ENCODE measurements at regions not wholly inside any gene's neighbourhood (a gene's known extent, or its start where the extent isn't known, plus 50 kb on each side); places are given as distances from the start of the nearest gene placed in this dataset.
"Not testable (repeated sequence)": the region's sequence is repeated elsewhere in the genome, so short reads cannot be mapped to it uniquely, and the experiment has no call there.

DNA sequence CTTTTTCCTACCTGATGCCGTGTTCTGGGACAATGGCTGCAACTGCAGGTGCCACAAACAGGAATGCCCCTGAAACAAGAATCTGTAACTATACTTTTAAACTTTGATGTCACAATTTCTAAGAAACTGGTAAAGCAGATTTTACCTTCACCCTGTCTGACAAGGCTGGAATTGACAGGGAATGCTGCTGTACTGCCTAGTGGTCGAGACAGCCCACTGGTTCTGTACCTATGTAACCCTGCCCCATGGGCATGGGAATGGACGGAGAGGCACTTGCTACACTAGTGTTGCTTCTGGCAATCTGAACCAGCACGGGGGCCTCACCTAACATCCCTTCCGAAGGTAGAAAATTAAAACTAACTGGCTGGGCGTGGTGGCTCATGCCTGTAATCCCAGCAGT is 424.3 kb upstream of the SPATA31A3 start:
- H3K27ac ChIP-seq (ENCODE audit: low read depth, low read length); H3K27me3 ChIP-seq (ENCODE audit: control insufficient read depth, insufficient read depth, low read length); H3K9me3 ChIP-seq (ENCODE audit: control insufficient read depth, insufficient read depth, low read length); POLR2A ChIA-PET; DNase-seq (ENCODE audit: low read depth, low spot score); H3K4me3 ChIP-seq (ENCODE audit: low read depth, low read length); CTCF ChIA-PET: not testable (repeated sequence)

DNA sequence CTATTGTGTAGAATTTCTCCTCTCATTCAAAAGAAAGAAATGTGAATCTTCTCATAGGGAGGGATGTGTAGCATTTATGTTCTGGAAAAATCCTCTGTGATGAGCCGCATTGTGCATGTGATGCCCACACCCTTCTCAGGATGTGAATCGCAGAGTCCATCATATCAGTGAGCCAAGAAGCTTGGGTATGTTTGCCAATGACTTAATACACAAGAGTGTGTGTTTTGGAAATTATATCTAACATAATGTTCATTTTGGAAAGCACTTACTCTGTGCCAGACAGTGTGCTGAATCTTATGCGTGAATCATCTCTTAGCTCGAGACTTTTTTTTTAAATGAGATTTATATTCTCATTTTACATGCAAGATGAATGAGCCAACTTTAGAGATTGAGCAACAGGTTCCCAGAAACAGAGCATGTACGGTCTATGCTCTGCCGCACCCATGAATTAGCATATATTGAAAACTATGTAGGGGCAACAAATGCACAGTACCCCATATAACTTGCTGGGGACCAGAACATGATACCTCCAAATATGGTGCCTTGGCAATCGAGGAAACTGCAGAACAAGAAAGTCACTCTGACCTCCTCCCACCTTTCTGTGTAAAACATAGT is 418.4 kb upstream of the SPATA31A3 start:
- H3K4me3 ChIP-seq (ENCODE audit: low read depth, low read length); H3K9me3 ChIP-seq (ENCODE audit: control insufficient read depth, insufficient read depth, low read length); DNase-seq (ENCODE audit: low read depth, low spot score); H3K27me3 ChIP-seq (ENCODE audit: control insufficient read depth, insufficient read depth, low read length); POLR2A ChIA-PET; H3K27ac ChIP-seq (ENCODE audit: low read depth, low read length); CTCF ChIA-PET: not testable (repeated sequence)

DNA sequence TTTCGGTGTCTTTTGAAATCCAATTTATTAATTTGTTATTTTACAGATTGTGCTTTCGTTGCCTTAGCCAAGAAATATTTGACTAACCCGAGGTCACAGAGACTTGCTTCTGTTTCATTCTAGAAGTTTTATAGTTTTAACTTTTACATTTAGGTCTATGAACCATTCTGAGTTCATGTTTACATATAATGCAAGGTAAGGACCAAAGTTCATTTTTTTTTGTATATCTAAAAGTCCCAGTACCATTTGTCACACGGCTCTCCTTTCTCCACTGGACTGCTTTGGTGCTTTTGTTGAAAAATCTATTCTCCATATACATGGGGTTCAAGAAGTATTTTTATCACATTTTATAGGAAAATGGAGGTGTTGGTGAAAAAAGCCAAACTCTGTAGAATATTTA is 411.4 kb upstream of the SPATA31A3 start:
- H3K4me3 ChIP-seq (ENCODE audit: low read depth, low read length); POLR2A ChIA-PET; H3K27ac ChIP-seq (ENCODE audit: low read depth, low read length); H3K27me3 ChIP-seq (ENCODE audit: control insufficient read depth, insufficient read depth, low read length); CTCF ChIA-PET; H3K9me3 ChIP-seq (ENCODE audit: control insufficient read depth, insufficient read depth, low read length); DNase-seq (ENCODE audit: low read depth, low spot score): not testable (repeated sequence)

DNA sequence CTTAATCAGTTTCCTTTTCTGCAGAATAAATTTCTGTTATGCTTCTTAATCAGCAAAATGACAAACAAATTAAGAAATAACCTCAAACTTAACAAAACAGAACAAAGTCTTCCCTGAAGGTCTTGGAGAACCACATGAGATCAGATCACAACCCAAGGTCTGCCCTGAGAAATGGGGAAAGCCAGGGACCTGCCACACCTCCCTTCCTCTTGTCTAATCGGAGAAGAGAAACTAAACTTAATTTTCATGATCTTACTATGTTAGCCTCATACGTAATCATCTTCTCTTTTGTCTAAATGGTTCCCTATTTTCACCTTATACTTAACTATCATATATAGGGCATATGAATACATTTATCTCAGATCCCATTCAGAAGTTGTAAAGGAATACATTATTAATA is 405.4 kb upstream of the SPATA31A3 start:
- POLR2A ChIA-PET = not testable (repeated sequence)

DNA sequence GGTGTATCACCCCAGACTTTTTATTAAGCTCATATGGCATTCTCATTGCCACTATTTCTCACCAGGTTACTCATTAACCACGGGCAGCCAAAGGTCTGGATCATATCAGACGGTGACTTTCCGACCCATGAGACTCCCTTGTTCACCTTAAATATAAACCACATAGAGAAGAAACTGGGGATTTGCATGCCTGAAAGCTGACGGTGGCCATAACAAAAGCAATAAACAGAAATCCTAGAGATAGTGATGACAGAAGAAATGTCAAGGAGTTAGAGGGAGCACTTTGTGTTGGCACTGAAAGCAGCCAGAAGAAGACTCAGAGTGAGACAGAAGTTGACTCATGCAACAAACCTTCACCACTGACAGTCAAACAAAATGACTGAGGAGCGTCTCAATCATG is 402.4 kb upstream of the SPATA31A3 start:
- DNase-seq (ENCODE audit: low read depth, low spot score); H3K27ac ChIP-seq (ENCODE audit: low read depth, low read length); H3K27me3 ChIP-seq (ENCODE audit: control insufficient read depth, insufficient read depth, low read length); H3K4me3 ChIP-seq (ENCODE audit: low read depth, low read length); CTCF ChIA-PET; H3K9me3 ChIP-seq (ENCODE audit: control insufficient read depth, insufficient read depth, low read length); POLR2A ChIA-PET: not testable (repeated sequence)

More for the DNA sequence above, 405.4 kb upstream of the SPATA31A3 start:
- H3K9me3 ChIP-seq (ENCODE audit: control insufficient read depth, insufficient read depth, low read length); DNase-seq (ENCODE audit: low read depth, low spot score); CTCF ChIA-PET; H3K27ac ChIP-seq (ENCODE audit: low read depth, low read length); H3K4me3 ChIP-seq (ENCODE audit: low read depth, low read length); H3K27me3 ChIP-seq (ENCODE audit: control insufficient read depth, insufficient read depth, low read length): not testable (repeated sequence)

DNA sequence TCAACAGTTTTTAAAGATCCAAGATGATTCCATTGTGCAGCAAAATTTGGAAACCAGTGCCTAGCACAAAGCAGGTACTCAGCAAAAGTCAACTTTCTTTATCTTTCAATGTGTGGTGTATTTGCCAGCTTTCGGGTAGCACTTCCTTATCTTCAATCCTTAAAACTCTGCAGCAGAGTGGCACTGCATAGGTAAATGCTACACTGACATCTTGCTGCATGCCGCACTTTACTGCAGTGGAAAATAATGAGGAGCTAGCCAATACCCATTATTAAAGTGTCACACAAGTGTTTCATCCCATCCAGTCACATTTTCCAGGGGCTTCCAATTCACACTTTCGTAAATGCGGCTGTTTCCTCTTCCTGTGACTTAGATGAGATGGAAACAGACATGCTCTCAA is 401.7 kb upstream of the SPATA31A3 start:
- DNase-seq (ENCODE audit: low read depth, low spot score); H3K4me3 ChIP-seq (ENCODE audit: low read depth, low read length); POLR2A ChIA-PET; H3K27ac ChIP-seq (ENCODE audit: low read depth, low read length); CTCF ChIA-PET; H3K9me3 ChIP-seq (ENCODE audit: control insufficient read depth, insufficient read depth, low read length); H3K27me3 ChIP-seq (ENCODE audit: control insufficient read depth, insufficient read depth, low read length): not testable (repeated sequence)

DNA sequence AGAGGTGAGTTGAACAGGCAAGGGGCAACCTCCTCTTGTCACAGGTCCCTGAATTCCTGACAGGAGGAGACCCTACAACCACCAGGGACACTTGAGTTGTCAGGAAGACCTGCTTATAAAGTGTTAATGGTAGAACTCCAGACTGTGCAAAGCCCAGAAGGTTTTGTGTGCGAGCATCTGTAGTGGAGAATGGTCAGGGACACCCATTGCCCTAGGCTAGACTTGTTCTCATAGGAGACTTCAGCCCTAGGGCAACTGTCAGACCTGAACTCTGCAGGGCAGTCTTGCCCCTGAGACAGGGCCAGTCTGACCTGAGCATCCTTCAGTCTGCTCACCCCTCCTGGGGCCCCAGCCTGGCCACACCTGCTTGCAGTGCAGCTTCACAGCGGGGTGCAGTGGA is 377.3 kb upstream of the SPATA31A3 start:
- DNase-seq (ENCODE audit: low read depth, low spot score); CTCF ChIA-PET; H3K4me3 ChIP-seq (ENCODE audit: low read depth, low read length); H3K27me3 ChIP-seq (ENCODE audit: control insufficient read depth, insufficient read depth, low read length); H3K9me3 ChIP-seq (ENCODE audit: control insufficient read depth, insufficient read depth, low read length); POLR2A ChIA-PET; H3K27ac ChIP-seq (ENCODE audit: low read depth, low read length): not testable (repeated sequence)

DNA sequence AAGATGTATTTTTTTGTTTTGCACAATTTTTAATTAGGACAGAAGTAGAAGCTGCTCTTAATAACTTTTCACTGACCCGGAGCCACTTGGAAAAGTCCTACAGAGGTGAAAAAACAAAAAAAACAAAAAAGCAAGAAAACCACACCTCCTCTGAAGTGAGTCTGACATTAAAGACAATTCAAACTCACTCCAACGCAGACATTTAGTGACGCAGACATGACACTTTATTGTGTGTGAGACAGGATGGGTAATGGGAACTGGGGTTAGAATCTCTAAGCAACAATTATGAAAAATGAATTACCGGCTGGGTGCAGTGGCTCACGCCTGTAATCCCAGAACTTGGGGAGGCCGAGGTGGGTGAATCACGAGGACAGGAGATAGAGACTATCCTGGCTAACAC is 370.0 kb upstream of the SPATA31A3 start:
- DNase-seq (ENCODE audit: low read depth, low spot score); CTCF ChIA-PET; H3K27ac ChIP-seq (ENCODE audit: low read depth, low read length); H3K9me3 ChIP-seq (ENCODE audit: control insufficient read depth, insufficient read depth, low read length); POLR2A ChIA-PET; H3K27me3 ChIP-seq (ENCODE audit: control insufficient read depth, insufficient read depth, low read length); H3K4me3 ChIP-seq (ENCODE audit: low read depth, low read length): not testable (repeated sequence)

DNA sequence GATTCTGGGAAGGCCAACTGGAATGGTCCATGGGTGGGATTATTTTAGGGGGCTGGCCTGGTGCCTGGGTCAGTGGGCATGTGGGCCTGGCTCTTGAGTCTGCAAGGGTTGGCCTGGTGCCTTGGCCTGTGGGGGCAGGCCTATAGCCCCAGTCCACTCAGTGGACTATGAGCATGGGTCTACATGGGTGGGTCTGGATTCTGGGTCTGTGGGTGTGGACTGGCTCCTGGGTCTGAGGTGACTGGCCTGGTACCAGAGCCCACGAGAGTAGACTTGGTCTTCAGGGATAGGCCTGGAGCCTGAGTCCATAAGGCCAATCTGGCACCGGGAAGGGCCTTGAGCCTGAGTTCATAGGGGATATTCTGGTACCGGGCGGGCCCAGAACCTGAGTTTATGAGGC is 361.6 kb upstream of the SPATA31A3 start:
- CTCF ChIA-PET; DNase-seq (ENCODE audit: low read depth, low spot score); H3K9me3 ChIP-seq (ENCODE audit: control insufficient read depth, insufficient read depth, low read length); POLR2A ChIA-PET; H3K27ac ChIP-seq (ENCODE audit: low read depth, low read length); H3K27me3 ChIP-seq (ENCODE audit: control insufficient read depth, insufficient read depth, low read length); H3K4me3 ChIP-seq (ENCODE audit: low read depth, low read length): not testable (repeated sequence)

DNA sequence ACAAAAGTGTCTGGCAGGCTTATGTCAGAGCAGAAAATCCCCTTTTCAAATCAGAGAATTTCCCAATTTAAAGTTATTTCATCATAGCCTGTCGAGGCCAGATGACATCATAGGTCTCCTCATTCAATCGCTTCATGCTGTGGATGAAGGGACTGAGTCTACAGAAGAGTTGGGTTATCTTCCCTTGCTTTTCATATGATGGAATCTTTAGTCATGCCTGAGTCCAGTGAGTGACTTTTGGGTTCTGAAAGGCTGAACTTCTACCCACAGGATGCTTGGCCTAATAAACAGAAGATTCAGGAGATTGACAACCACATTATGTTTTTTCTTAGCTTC is 357.0 kb upstream of the SPATA31A3 start:
- CTCF ChIA-PET; H3K27me3 ChIP-seq (ENCODE audit: control insufficient read depth, insufficient read depth, low read length); H3K27ac ChIP-seq (ENCODE audit: low read depth, low read length); H3K9me3 ChIP-seq (ENCODE audit: control insufficient read depth, insufficient read depth, low read length); DNase-seq (ENCODE audit: low read depth, low spot score); POLR2A ChIA-PET; H3K4me3 ChIP-seq (ENCODE audit: low read depth, low read length): not testable (repeated sequence)

DNA sequence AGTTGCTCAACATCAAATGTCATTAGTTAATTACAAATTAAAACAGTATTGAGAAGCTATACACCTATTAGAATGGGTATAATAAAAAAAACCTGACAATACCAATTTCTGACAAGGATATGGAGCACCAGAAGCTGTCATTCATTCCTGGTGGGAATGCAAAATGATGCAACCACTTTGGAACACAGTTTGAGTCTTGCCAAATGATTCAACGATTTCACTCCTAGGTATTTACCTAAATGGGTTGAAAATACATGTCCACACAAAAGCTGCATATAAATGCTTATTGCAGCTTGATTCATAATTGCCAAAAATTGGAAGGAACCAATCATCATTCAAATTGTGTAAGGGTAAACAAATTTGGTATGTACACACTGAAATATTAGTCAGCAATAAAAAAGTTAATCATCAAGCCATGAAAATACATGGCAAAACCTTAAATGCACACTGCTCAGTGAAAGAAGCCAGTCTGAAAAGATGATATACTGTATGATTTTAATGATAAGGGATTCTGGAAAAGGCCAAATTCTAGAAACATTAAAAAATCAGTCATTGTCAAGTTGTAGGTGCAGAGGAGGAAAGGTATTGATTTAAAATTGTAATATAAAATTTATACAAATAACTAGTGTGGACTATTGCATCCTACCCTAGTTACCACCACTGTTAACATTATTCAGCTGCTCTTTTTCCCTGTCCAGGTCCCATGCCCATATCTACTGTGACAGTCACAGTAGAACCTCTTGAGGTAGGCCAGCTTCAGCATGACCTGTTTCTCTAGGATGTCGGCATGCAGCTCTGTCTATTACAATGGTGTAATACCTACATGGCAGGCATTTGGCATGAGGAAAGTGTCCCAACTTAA is 356.4 kb upstream of the SPATA31A3 start:
- H3K27ac ChIP-seq (ENCODE audit: low read depth, low read length); POLR2A ChIA-PET; H3K27me3 ChIP-seq (ENCODE audit: control insufficient read depth, insufficient read depth, low read length); H3K9me3 ChIP-seq (ENCODE audit: control insufficient read depth, insufficient read depth, low read length); H3K4me3 ChIP-seq (ENCODE audit: low read depth, low read length); CTCF ChIA-PET; DNase-seq (ENCODE audit: low read depth, low spot score): not testable (repeated sequence)

DNA sequence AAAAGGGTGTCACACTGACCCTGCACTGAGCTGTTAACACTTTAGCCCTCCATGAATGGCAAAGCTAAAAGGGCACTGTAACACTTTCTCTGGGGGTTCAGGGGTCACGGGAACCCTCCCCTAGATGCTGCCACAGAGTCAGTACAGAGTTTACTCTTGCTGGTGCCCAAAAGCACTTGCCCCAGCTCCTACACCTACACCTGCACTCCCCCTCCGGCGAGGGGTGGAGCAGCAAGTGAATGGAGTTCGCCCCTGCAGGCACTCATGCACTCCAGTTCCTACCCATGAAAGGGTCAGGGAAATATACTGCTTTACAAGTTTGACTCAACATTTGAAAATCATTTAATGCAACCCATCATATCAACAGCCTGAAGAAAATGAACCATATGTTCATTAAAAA is 355.7 kb upstream of the SPATA31A3 start:
- H3K9me3 ChIP-seq (ENCODE audit: control insufficient read depth, insufficient read depth, low read length); H3K4me3 ChIP-seq (ENCODE audit: low read depth, low read length); H3K27ac ChIP-seq (ENCODE audit: low read depth, low read length); H3K27me3 ChIP-seq (ENCODE audit: control insufficient read depth, insufficient read depth, low read length); POLR2A ChIA-PET; CTCF ChIA-PET; DNase-seq (ENCODE audit: low read depth, low spot score): not testable (repeated sequence)
